H9 (cell line): ENCODE measurements at regions not wholly inside any gene's neighbourhood (a gene's known extent, or its start where the extent isn't known, plus 50 kb on each side); places are given as distances from the start of the nearest gene placed in this dataset.

Experiments used
- DNase-seq: peaks from one replicate; pipeline ENCODE4 v3.0.0-alpha.2; 2017
- H2AFZ ChIP-seq: one replicate; pipeline ENCODE4 v1.6.1; 2013; ENCODE audit warnings: mild to moderate bottlenecking, low read length, control low read depth, moderate library complexity
- H2AK5ac ChIP-seq: 2 replicates; pipeline ENCODE4 v1.6.1; 2013; ENCODE audit warnings: low read length, control low read depth, mixed read lengths; ENCODE audit not compliant: insufficient read length
- H2BK120ac ChIP-seq: one replicate; pipeline ENCODE4 v1.6.1; 2013; ENCODE audit warnings: low read depth, mild to moderate bottlenecking, low read length, control low read depth, inconsistent platforms; ENCODE audit not compliant: poor library complexity, severe bottlenecking
- H2BK12ac ChIP-seq: 2 replicates; pipeline ENCODE4 v1.6.1; 2013; ENCODE audit warnings: low read length, control low read depth, mixed read lengths, low read depth; ENCODE audit not compliant: insufficient read length
- H2BK15ac ChIP-seq: 2 replicates; pipeline ENCODE4 v1.6.1; 2013; ENCODE audit warnings: low read depth, low read length, control low read depth
- H2BK20ac ChIP-seq: one replicate; pipeline ENCODE4 v1.6.1; 2013; ENCODE audit warnings: low read depth, mild to moderate bottlenecking, low read length, control low read depth, inconsistent platforms; ENCODE audit not compliant: poor library complexity, severe bottlenecking
- H2BK5ac ChIP-seq: 2 replicates; pipeline ENCODE4 v1.6.1; 2013; ENCODE audit warnings: low read length, control low read depth, mixed read lengths; ENCODE audit not compliant: insufficient read length
- H3K14ac ChIP-seq: 2 replicates; pipeline ENCODE4 v1.6.1; 2013; ENCODE audit warnings: low read length, control low read depth; ENCODE audit not compliant: insufficient read depth
- H3K18ac ChIP-seq: 2 replicates; pipeline ENCODE4 v1.6.1; 2013; ENCODE audit warnings: low read depth, mild to moderate bottlenecking, mixed read lengths, low read length, control low read depth; ENCODE audit not compliant: insufficient read length
- H3K23ac ChIP-seq: 2 replicates; pipeline ENCODE4 v1.6.1; 2013; ENCODE audit warnings: low read length, control low read depth, mixed read lengths, low read depth; ENCODE audit not compliant: insufficient read length
- H3K23me2 ChIP-seq: 2 replicates; pipeline ENCODE4 v1.6.1; 2013; ENCODE audit warnings: low read depth, mild to moderate bottlenecking, mixed read lengths, low read length, control low read depth; ENCODE audit not compliant: insufficient read length, poor library complexity, severe bottlenecking
- H3K27ac ChIP-seq: 2 replicates; pipeline ENCODE4 v1.5.1; 2013; ENCODE audit warnings: low read length, control low read depth, mixed read lengths, low read depth; ENCODE audit not compliant: insufficient read length
- H3K27me3 ChIP-seq: 2 replicates; pipeline ENCODE4 v1.6.1; 2013; ENCODE audit warnings: low read length, control low read depth, inconsistent platforms; ENCODE audit not compliant: insufficient read depth
- H3K4ac ChIP-seq: 2 replicates; pipeline ENCODE4 v1.6.1; 2013; ENCODE audit warnings: low read depth, mild to moderate bottlenecking, control low read depth, inconsistent platforms, low read length, moderate library complexity
- H3K4me1 ChIP-seq: 2 replicates; pipeline ENCODE4 v1.6.1; 2013; ENCODE audit warnings: low read length, control low read depth, inconsistent platforms; ENCODE audit not compliant: insufficient read depth
- H3K4me2 ChIP-seq: 2 replicates; pipeline ENCODE4 v1.6.1; 2013; ENCODE audit warnings: low read length, control low read depth, mixed read lengths; ENCODE audit not compliant: insufficient read length, insufficient read depth
- H3K56ac ChIP-seq: 2 replicates; pipeline ENCODE4 v1.6.1; 2013; ENCODE audit warnings: low read depth, mild to moderate bottlenecking, mixed read lengths, low read length, control low read depth; ENCODE audit not compliant: insufficient read length
- H3K79me1 ChIP-seq: 2 replicates; pipeline ENCODE4 v1.6.1; 2013; ENCODE audit warnings: low read depth, mild to moderate bottlenecking, moderate library complexity, low read length, control low read depth, inconsistent platforms; ENCODE audit not compliant: insufficient read depth, poor library complexity, severe bottlenecking
- H3K79me2 ChIP-seq: 2 replicates; pipeline ENCODE4 v1.6.1; 2013; ENCODE audit warnings: low read length, control low read depth, inconsistent platforms; ENCODE audit not compliant: insufficient read depth
- H3K9ac ChIP-seq: 2 replicates; pipeline ENCODE4 v1.6.1; 2013; ENCODE audit warnings: low read length, control low read depth, mixed read lengths; ENCODE audit not compliant: insufficient read length; ENCODE audit errors: extremely low read depth
- H3K9me3 ChIP-seq: one replicate; pipeline ENCODE4 v1.6.1; 2013; ENCODE audit warnings: low read depth, low read length, inconsistent platforms; ENCODE audit not compliant: control insufficient read depth
- H3T11ph ChIP-seq: one replicate; pipeline ENCODE4 v1.6.1; 2013; ENCODE audit warnings: mild to moderate bottlenecking, low read length, control low read depth, inconsistent platforms
- H4K20me1 ChIP-seq: one replicate; pipeline ENCODE4 v1.6.1; 2013; ENCODE audit not compliant: control insufficient read depth, insufficient read length, insufficient read depth
- H4K5ac ChIP-seq: 2 replicates; pipeline ENCODE4 v1.6.1; 2013; ENCODE audit warnings: low read depth, mild to moderate bottlenecking, mixed read lengths, low read length, control low read depth; ENCODE audit not compliant: insufficient read length
- H4K8ac ChIP-seq: replicated peaks from 2 replicates; pipeline ENCODE4 v1.6.1; 2013; ENCODE audit warnings: low read length, control low read depth, mixed read lengths, low read depth; ENCODE audit not compliant: insufficient read length
- H4K91ac ChIP-seq: 2 replicates; pipeline ENCODE4 v1.6.1; 2013; ENCODE audit warnings: low read depth, mild to moderate bottlenecking, moderate library complexity, mixed read lengths, low read length, control low read depth; ENCODE audit not compliant: insufficient read length
- H3K27ac Mint-ChIP-seq, 3 experiments: 2 replicates in 2 of 3; 3 replicates in 1 of 3; pipeline ENCODE4 v1.8.0; 2020 to 2021; ENCODE audit warnings: mixed read lengths in 3 of 3, mild to moderate bottlenecking in 1 of 3, moderate library complexity in 1 of 3
- H3K27me3 Mint-ChIP-seq: 2 replicates; pipeline ENCODE4 v1.8.0; 2021; ENCODE audit warnings: low read depth, mild to moderate bottlenecking, moderate library complexity, mixed read lengths
- H3K36me3 Mint-ChIP-seq, 3 experiments: 2 replicates in 2 of 3; 3 replicates in 1 of 3; pipeline ENCODE4 v1.8.0; 2020 to 2021; ENCODE audit warnings: low read depth in 3 of 3, mixed read lengths in 3 of 3; ENCODE audit not compliant: insufficient read depth in 1 of 3
- H3K4me1 Mint-ChIP-seq, 2 experiments: 2 replicates each; pipeline ENCODE4 v1.8.0; 2020; ENCODE audit warnings: mixed read lengths in 2 of 2
- H3K4me3 Mint-ChIP-seq, 2 experiments: 2 replicates in 1 of 2; 3 replicates in 1 of 2; pipeline ENCODE4 v1.8.0; 2020 to 2021; ENCODE audit warnings: mild to moderate bottlenecking in 2 of 2, mixed read lengths in 2 of 2, moderate library complexity in 1 of 2
- H3K9me3 Mint-ChIP-seq, 2 experiments: 2 replicates in 1 of 2; 3 replicates in 1 of 2; pipeline ENCODE4 v1.8.0; 2020; ENCODE audit warnings: mild to moderate bottlenecking in 2 of 2, mixed read lengths in 2 of 2, moderate library complexity in 1 of 2
- WGBS: extraction: QIAGEN DNeasy Blood & Tissue Kit; methylation state at CpG from one replicate; pipeline ENCODE4 v1.1.7; 2013; ENCODE audit warnings: missing lambda C conversion rate, low lambda C conversion rate, mixed read lengths; ENCODE audit not compliant: insufficient read length; ENCODE audit errors: extremely low coverage; 5-methylcytosine and 5-hydroxymethylcytosine counted together
- TF ChIP-seq, protein P1 (sequence below): fragments of 200-600 bp; sonication (generic); conservative IDR thresholded peaks from 3 replicates; pipeline ENCODE4 v1.8.0; 2021; ENCODE audit warnings: antibody characterized with exemption, mild to moderate bottlenecking

DNA sequence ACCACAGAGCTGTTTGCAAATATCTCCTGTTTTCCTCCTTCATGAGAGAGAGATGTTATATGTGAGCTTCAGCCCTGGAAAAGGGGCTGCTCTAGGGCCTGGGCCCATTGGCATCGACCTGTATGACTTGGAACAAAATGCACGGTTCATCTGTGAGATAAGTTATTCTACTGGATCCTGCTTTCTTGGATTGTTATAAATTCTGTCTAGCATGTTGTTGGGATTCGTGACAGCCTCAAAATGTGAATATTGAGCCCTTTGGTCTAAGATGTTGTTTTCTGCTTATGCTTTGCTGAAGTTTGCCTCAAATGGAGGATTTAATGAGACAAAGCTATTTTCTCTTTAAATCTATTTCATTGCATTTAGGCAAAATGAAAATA lies 372.9 kb downstream of the EN1 start:
- H4K91ac ChIP-seq = no peak overlapping the region
- H2BK120ac ChIP-seq = no peak overlapping the region
- peaks cover 3% of the 10 kb centered on the region; the same call in 1 of the 2 replicates for H3K4me1 ChIP-seq
- Mint-ChIP-seq H3K4me1 (peaks cover 39 to 42% of the 10 kb centered on the region in 2 experiments), H3K27me3 (peaks cover 6% of the 10 kb centered on the region), H3K27ac (no peak overlapping the region; a peak in 1 of 7 replicates), H3K9me3 (no peaks in the 10 kb centered on the region; a peak in 1 of 5 replicates), H3K4me3 (peak overlapping the region in 1 of 2 experiments; percentile 23; a peak in 1 of 5 replicates), H3K36me3 (no peaks in the 10 kb centered on the region)
- no peaks in the 10 kb centered on the region for H4K20me1 ChIP-seq
- H3K56ac ChIP-seq = no peak overlapping the region
- no peaks in the 10 kb centered on the region for H3K9me3 ChIP-seq
- no peak overlapping the region for H2AFZ ChIP-seq
- H2BK5ac ChIP-seq = no peak overlapping the region
- no peak overlapping the region for H3K4ac ChIP-seq
- DNase-seq = no peak
- no peaks in the 10 kb centered on the region for H3K79me2 ChIP-seq
- H3K4me2 ChIP-seq = no peak overlapping the region
- no peak overlapping the region for H3K23ac ChIP-seq
- no peak overlapping the region for H2AK5ac ChIP-seq
- H2BK12ac ChIP-seq = no peak overlapping the region
- no peak overlapping the region for H2BK20ac ChIP-seq
- H3T11ph ChIP-seq = no peak overlapping the region
- H3K14ac ChIP-seq = no peak overlapping the region
- H3K18ac ChIP-seq = no peak overlapping the region
- no peak overlapping the region for H2BK15ac ChIP-seq
- no peak overlapping the region for H3K27ac ChIP-seq
- TF ChIP-seq, protein P1, sequence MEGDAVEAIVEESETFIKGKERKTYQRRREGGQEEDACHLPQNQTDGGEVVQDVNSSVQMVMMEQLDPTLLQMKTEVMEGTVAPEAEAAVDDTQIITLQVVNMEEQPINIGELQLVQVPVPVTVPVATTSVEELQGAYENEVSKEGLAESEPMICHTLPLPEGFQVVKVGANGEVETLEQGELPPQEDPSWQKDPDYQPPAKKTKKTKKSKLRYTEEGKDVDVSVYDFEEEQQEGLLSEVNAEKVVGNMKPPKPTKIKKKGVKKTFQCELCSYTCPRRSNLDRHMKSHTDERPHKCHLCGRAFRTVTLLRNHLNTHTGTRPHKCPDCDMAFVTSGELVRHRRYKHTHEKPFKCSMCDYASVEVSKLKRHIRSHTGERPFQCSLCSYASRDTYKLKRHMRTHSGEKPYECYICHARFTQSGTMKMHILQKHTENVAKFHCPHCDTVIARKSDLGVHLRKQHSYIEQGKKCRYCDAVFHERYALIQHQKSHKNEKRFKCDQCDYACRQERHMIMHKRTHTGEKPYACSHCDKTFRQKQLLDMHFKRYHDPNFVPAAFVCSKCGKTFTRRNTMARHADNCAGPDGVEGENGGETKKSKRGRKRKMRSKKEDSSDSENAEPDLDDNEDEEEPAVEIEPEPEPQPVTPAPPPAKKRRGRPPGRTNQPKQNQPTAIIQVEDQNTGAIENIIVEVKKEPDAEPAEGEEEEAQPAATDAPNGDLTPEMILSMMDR = no peak
- WGBS = no CpG with 5 or more reads among the region's 3 CpGs
- no peaks in the 10 kb centered on the region for H3K27me3 ChIP-seq
- no peak overlapping the region for H4K5ac ChIP-seq
- no peaks in the 10 kb centered on the region for H3K79me1 ChIP-seq
- no peaks in the 10 kb centered on the region for H3K23me2 ChIP-seq
- no peak overlapping the region for H3K9ac ChIP-seq
- no peak overlapping the region for H4K8ac ChIP-seq
